ENCODE measurements at regions not wholly inside any gene's neighbourhood (a gene's known extent, or its start where the extent isn't known, plus 50 kb on each side); places are given as distances from the start of the nearest gene placed in this dataset.

- Histone ChIP-seq H3K4me3 (no peak overlapping the region), H3K9me3 (no peaks in the 10 kb centered on the region), H3K27me3 (replicated peaks in 1 of 7) (no peaks in the 10 kb centered on the region), H3K4me1 (no peaks in the 10 kb centered on the region), H3K27ac (no peak overlapping the region), H3K36me3 (no peaks in the 10 kb centered on the region)
- DNase-seq, result no peak
- TF ChIP-seq CTCF (IDR thresholded peaks at IDR 0.05 in 8 of 11, conservative IDR thresholded peaks at IDR 0.05 in 3 of 11), result no peak
- no peak for TF ChIP-seq POLR2A (IDR thresholded peaks at IDR 0.05)
- intact Hi-C loops (cut with DNase I; ENCODE audit: low total_unique reads), result no loop called here
- WGBS, 5 donors, result 68 to 85% (median 77%) methylated on average over 4 of the region's 4 CpGs
These were observed 99.7 kb upstream of the MAN2A1 start for GRCh38 chr5:109589986-109590385.

- intact Hi-C loops (cut with DNase I; ENCODE audit: low total_unique reads), result no loop called here
- no peaks in the 10 kb centered on the region for H3K4me1 ChIP-seq
- no peak for TF ChIP-seq POLR2AphosphoS5 (IDR thresholded peaks at IDR 0.05)
- TF ChIP-seq POLR2A (IDR thresholded peaks at IDR 0.05), result no peak
- no peak for TF ChIP-seq CTCF (IDR thresholded peaks at IDR 0.05 in 8 of 11, conservative IDR thresholded peaks at IDR 0.05 in 3 of 11)
- no peak overlapping the region for H3K27ac ChIP-seq
- peak; percentile 51 for DNase-seq
- H3K4me3 ChIP-seq, result no peak overlapping the region
- no peaks in the 10 kb centered on the region for H3K9me3 ChIP-seq
- H3K36me3 ChIP-seq, result no peaks in the 10 kb centered on the region
- 85 to 95% (median 91%) methylated on average over 5 of the region's 5 CpGs for WGBS, 5 donors
- no peaks in the 10 kb centered on the region for H3K27me3 ChIP-seq (replicated peaks in 1 of 7)
These were observed 100.5 kb upstream of the MAN2A1 start for GRCh38 chr5:109589239-109589638.

GRCh38 chr5:109588281-109589035 is 101.3 kb upstream of the MAN2A1 start:
- H3K36me3 ChIP-seq, result no peaks in the 10 kb centered on the region
- TF ChIP-seq CTCF (IDR thresholded peaks at IDR 0.05 in 8 of 11, conservative IDR thresholded peaks at IDR 0.05 in 3 of 11) (no peak), POLR2A (IDR thresholded peaks at IDR 0.05) (no peak), POLR2AphosphoS5 (IDR thresholded peaks at IDR 0.05) (no peak)
- DNase-seq, result no peak
- intact Hi-C loops (cut with DNase I; ENCODE audit: low total_unique reads), result no loop called here
- no peaks in the 10 kb centered on the region for H3K27me3 ChIP-seq (replicated peaks in 1 of 7)
- no peak overlapping the region for H3K4me3 ChIP-seq
- WGBS, 5 donors, result 91 to 95% (median 93%) methylated on average over 25 of the region's 25 CpGs
- H3K27ac ChIP-seq, result no peak overlapping the region
- H3K9me3 ChIP-seq, result no peaks in the 10 kb centered on the region
- H3K4me1 ChIP-seq, result no peaks in the 10 kb centered on the region

- H3K27me3 ChIP-seq (replicated peaks in 1 of 7), result no peaks in the 10 kb centered on the region
- TF ChIP-seq POLR2A (IDR thresholded peaks at IDR 0.05), result no peak
- TF ChIP-seq CTCF (IDR thresholded peaks at IDR 0.05 in 8 of 11, conservative IDR thresholded peaks at IDR 0.05 in 3 of 11), result no peak
- TF ChIP-seq POLR2AphosphoS5 (IDR thresholded peaks at IDR 0.05), result no peak
- H3K4me3 ChIP-seq, result no peak overlapping the region
- H3K36me3 ChIP-seq, result no peaks in the 10 kb centered on the region
- no peaks in the 10 kb centered on the region for H3K4me1 ChIP-seq
- 50 to 73% (median 60%) methylated on average over 4 of the region's 4 CpGs for WGBS, 5 donors
- intact Hi-C loops (cut with DNase I; ENCODE audit: low total_unique reads), result no loop called here
- H3K27ac ChIP-seq, result no peak overlapping the region
- no peak for DNase-seq
- no peaks in the 10 kb centered on the region for H3K9me3 ChIP-seq
These were observed 104.6 kb upstream of the MAN2A1 start for GRCh38 chr5:109584986-109585599.

Measured in spleen (tissue), 11 donors.